NCI-H82 treated with DMSO at 0.1 percent for 48 hours (cell line): ENCODE measurements at regions not wholly inside any gene's neighbourhood (a gene's known extent, or its start where the extent isn't known, plus 50 kb on each side); places are given as distances from the start of the nearest gene placed in this dataset.
"Not testable (repeated sequence)": the region's sequence is repeated elsewhere in the genome, so short reads cannot be mapped to it uniquely, and the experiment has no call there.

Experiments used
- DNase-seq: peaks from one replicate; lab custom pipeline; 2025; ENCODE audit not compliant: unreplicated experiment; lab: John Stamatoyannopoulos, UW

- no peak for DNase-seq
Measured at GRCh38 chr3:72049300-72049699, 264.4 kb upstream of the PROK2 start.

GRCh38 chr3:72048873-72049272 is 263.9 kb upstream of the PROK2 start:
- no peak for DNase-seq

- no peak for DNase-seq
Measured at GRCh38 chr3:72047221-72047871, 262.4 kb upstream of the PROK2 start.

- no peak for DNase-seq
Measured at GRCh38 chr3:72044231-72044855, 259.4 kb upstream of the PROK2 start.

- no peak for DNase-seq
Measured at GRCh38 chr3:72043204-72044133, 258.5 kb upstream of the PROK2 start.

GRCh38 chr3:72042397-72043203 is 257.7 kb upstream of the PROK2 start:
- no peak for DNase-seq

- peak; percentile 54 for DNase-seq
Measured at GRCh38 chr3:72041511-72041910, 256.6 kb upstream of the PROK2 start.

GRCh38 chr3:72041076-72041475 is 256.1 kb upstream of the PROK2 start:
- no peak for DNase-seq

- no peak for DNase-seq
Measured at GRCh38 chr3:72039677-72040076, 254.7 kb upstream of the PROK2 start.

GRCh38 chr3:72036899-72037298 is 252.0 kb upstream of the PROK2 start:
- no peak for DNase-seq

- DNase-seq: no peak
Measured at GRCh38 chr3:72035606-72036005, 250.7 kb upstream of the PROK2 start.

GRCh38 chr3:72034986-72035385 is 250.0 kb upstream of the PROK2 start:
- no peak for DNase-seq

- no peak for DNase-seq
Measured at GRCh38 chr3:72033666-72034428, 248.9 kb upstream of the PROK2 start.

GRCh38 chr3:72032441-72033135 is 247.6 kb upstream of the PROK2 start:
- DNase-seq: no peak

GRCh38 chr3:72031581-72031980 is 246.6 kb upstream of the PROK2 start:
- no peak for DNase-seq

GRCh38 chr3:72030296-72030695 is 245.3 kb upstream of the PROK2 start:
- DNase-seq: not testable (repeated sequence)

GRCh38 chr3:72028726-72029125 is 243.8 kb upstream of the PROK2 start:
- DNase-seq: peak; percentile 10

- DNase-seq: not testable (repeated sequence)
Measured at GRCh38 chr3:72028307-72028706, 243.4 kb upstream of the PROK2 start.

GRCh38 chr3:72027728-72028127 is 242.8 kb upstream of the PROK2 start:
- DNase-seq: not testable (repeated sequence)

- DNase-seq: no peak
Measured at GRCh38 chr3:72022027-72022426, 237.1 kb upstream of the PROK2 start.
